ENCODE measurements at regions not wholly inside any gene's neighbourhood (a gene's known extent, or its start where the extent isn't known, plus 50 kb on each side); places are given as distances from the start of the nearest gene placed in this dataset.

GRCh38 chr17:36661047-36661666 lies 59.8 kb downstream of the MRM1 start:
- WGBS = 74% methylated on average over 21 of the region's 21 CpGs
- no peak overlapping the region for H3K27ac ChIP-seq (ENCODE audit: low read depth in 1 of 2, low read length in 1 of 2)
- H3K36me3 ChIP-seq (ENCODE audit: control insufficient read depth in 2 of 2, insufficient read depth in 2 of 2, low read length in 1 of 2) = no peaks in the 10 kb centered on the region
- no peak overlapping the region for H3K4me3 ChIP-seq (ENCODE audit: low read length in 2 of 2)
- H3K27me3 ChIP-seq (ENCODE audit: control insufficient read depth in 2 of 2, insufficient read depth in 1 of 2, low read length in 1 of 2) = peaks cover 11 to 69% of the 10 kb centered on the region in 2 donors
- H3K4me1 ChIP-seq (ENCODE audit: control insufficient read depth in 2 of 2, insufficient read depth in 2 of 2, low read length in 2 of 2) = no peaks in the 10 kb centered on the region
- no peak for DNase-seq (ENCODE audit: low read depth in 6 of 9, low spot score in 9 of 9)
- H3K9me3 ChIP-seq (ENCODE audit: control insufficient read depth in 2 of 2, insufficient read depth in 1 of 2, low read length in 1 of 2) = no peaks in the 10 kb centered on the region

DNA sequence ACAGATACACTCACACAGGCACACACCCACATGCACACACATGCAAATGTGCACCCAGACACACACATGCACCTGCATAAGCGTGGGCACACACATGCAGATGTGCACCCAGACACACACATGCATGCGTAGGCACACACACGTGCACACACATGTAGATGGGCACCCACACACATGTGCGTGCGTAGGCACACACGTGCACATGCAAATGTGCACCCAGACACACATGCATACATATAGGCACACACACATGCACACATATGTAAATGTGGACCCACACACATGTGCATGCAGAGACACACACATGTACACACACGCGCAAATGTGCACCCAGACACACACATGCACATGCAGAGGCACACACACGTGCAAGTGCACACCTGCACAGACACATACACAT lies 60.3 kb downstream of the MRM1 start:
- H3K9me3 ChIP-seq (ENCODE audit: control insufficient read depth in 2 of 2, insufficient read depth in 1 of 2, low read length in 1 of 2) = no peaks in the 10 kb centered on the region
- no peaks in the 10 kb centered on the region for H3K36me3 ChIP-seq (ENCODE audit: control insufficient read depth in 2 of 2, insufficient read depth in 2 of 2, low read length in 1 of 2)
- 90% methylated on average over 9 of the region's 9 CpGs for WGBS
- H3K4me1 ChIP-seq (ENCODE audit: control insufficient read depth in 2 of 2, insufficient read depth in 2 of 2, low read length in 2 of 2) = no peaks in the 10 kb centered on the region
- no peak overlapping the region for H3K4me3 ChIP-seq (ENCODE audit: low read length in 2 of 2)
- DNase-seq (ENCODE audit: low read depth in 6 of 9, low spot score in 9 of 9) = no peak
- H3K27ac ChIP-seq (ENCODE audit: low read depth in 1 of 2, low read length in 1 of 2) = no peak overlapping the region
- H3K27me3 ChIP-seq (ENCODE audit: control insufficient read depth in 2 of 2, insufficient read depth in 1 of 2, low read length in 1 of 2) = peaks cover 11 to 64% of the 10 kb centered on the region in 2 donors

DNA sequence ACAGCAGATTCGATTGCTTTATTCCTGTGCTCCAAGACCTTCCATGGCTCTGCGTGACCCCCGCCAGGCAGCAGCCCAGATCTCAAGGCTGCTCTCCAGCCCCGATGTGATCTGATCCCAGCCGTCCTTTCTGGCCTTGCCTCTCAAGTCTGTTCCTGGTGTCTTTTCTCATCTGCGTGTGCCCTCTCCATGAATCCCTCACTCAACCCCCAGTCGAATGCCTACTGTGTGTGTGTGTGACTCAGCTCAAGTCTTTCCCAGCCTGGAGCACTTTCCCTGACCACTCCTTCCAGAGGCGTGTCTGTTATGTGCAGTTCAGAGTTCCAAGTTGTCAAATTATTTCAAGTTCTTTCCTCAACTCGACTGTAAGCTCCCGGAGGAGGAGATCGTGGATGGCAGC lies 64.0 kb downstream of the MRM1 start:
- Histone ChIP-seq H3K4me3 (ENCODE audit: low read length in 2 of 2) (no peak overlapping the region), H3K9me3 (ENCODE audit: control insufficient read depth in 2 of 2, insufficient read depth in 1 of 2, low read length in 1 of 2) (no peaks in the 10 kb centered on the region), H3K27me3 (ENCODE audit: control insufficient read depth in 2 of 2, insufficient read depth in 1 of 2, low read length in 1 of 2) (peaks cover 0 to 27% of the 10 kb centered on the region in 2 donors), H3K4me1 (ENCODE audit: control insufficient read depth in 2 of 2, insufficient read depth in 2 of 2, low read length in 2 of 2) (no peaks in the 10 kb centered on the region), H3K36me3 (ENCODE audit: control insufficient read depth in 2 of 2, insufficient read depth in 2 of 2, low read length in 1 of 2) (no peaks in the 10 kb centered on the region), H3K27ac (ENCODE audit: low read depth in 1 of 2, low read length in 1 of 2) (no peak overlapping the region)
- no peak for DNase-seq (ENCODE audit: low read depth in 6 of 9, low spot score in 9 of 9)
- 91% methylated on average over 11 of the region's 11 CpGs for WGBS

- Histone ChIP-seq H3K4me3 (ENCODE audit: low read length in 2 of 2) (no peak overlapping the region), H3K9me3 (ENCODE audit: control insufficient read depth in 2 of 2, insufficient read depth in 1 of 2, low read length in 1 of 2) (no peaks in the 10 kb centered on the region), H3K27ac (ENCODE audit: low read depth in 1 of 2, low read length in 1 of 2) (no peak overlapping the region), H3K27me3 (ENCODE audit: control insufficient read depth in 2 of 2, insufficient read depth in 1 of 2, low read length in 1 of 2) (peaks cover 0 to 14% of the 10 kb centered on the region in 2 donors), H3K4me1 (ENCODE audit: control insufficient read depth in 2 of 2, insufficient read depth in 2 of 2, low read length in 2 of 2) (no peaks in the 10 kb centered on the region), H3K36me3 (ENCODE audit: control insufficient read depth in 2 of 2, insufficient read depth in 2 of 2, low read length in 1 of 2) (no peaks in the 10 kb centered on the region)
- no peak for DNase-seq (ENCODE audit: low read depth in 6 of 9, low spot score in 9 of 9)
- 84% methylated on average over 2 of the region's 2 CpGs for WGBS
Observed at GRCh38 chr17:36667922-36668321, 66.5 kb downstream of the MRM1 start.

DNA sequence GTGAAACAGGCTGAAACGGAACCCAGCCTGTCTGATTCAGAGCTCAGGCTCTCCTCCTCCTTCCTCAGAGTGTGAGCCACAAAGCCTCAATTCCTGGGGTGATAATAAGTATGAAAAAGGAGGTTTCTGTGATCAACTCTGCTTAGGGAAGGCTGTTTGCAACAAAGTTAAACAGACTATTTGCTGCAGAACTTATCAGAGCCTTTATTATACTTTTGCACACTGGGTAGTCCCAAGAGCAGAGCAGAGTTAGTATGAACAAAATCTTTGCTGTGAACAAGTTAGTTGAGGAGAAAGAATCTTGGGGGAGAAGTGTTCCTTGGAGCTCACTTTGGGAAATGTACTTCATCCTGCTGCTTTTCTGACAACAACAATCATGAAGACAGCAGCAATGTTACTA lies 67.4 kb downstream of the MRM1 start:
- DNase-seq (ENCODE audit: low read depth in 6 of 9, low spot score in 9 of 9) = no peak
- Histone ChIP-seq H3K27me3 (ENCODE audit: control insufficient read depth in 2 of 2, insufficient read depth in 1 of 2, low read length in 1 of 2) (peaks cover 0 to 15% of the 10 kb centered on the region in 2 donors), H3K36me3 (ENCODE audit: control insufficient read depth in 2 of 2, insufficient read depth in 2 of 2, low read length in 1 of 2) (no peaks in the 10 kb centered on the region), H3K4me3 (ENCODE audit: low read length in 2 of 2) (no peak overlapping the region), H3K9me3 (ENCODE audit: control insufficient read depth in 2 of 2, insufficient read depth in 1 of 2, low read length in 1 of 2) (no peaks in the 10 kb centered on the region), H3K4me1 (ENCODE audit: control insufficient read depth in 2 of 2, insufficient read depth in 2 of 2, low read length in 2 of 2) (no peaks in the 10 kb centered on the region), H3K27ac (ENCODE audit: low read depth in 1 of 2, low read length in 1 of 2) (no peak overlapping the region)
- WGBS = 95% methylated on average over 1 of the region's 1 CpG

DNA sequence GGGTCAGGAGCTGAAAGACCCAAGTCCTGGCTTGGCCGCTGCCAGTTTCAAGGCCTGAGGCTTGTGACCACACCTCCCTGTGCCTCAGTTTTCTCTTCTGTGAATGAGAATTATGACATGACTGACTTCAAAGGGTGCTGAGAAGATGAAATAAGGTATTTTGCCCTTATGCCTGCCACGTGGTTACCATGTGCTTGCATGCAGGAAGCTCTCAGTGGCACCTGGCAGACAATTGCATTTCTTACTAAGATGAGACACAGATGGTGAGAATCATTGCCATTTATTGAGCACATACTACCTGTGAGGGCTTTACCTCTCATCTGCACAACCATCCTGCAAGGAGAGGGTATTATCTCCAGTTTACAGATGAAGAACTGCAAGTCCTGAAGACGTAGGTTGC lies 69.8 kb downstream of the MRM1 start:
- Histone ChIP-seq H3K36me3 (ENCODE audit: control insufficient read depth in 2 of 2, insufficient read depth in 2 of 2, low read length in 1 of 2) (no peaks in the 10 kb centered on the region), H3K9me3 (ENCODE audit: control insufficient read depth in 2 of 2, insufficient read depth in 1 of 2, low read length in 1 of 2) (no peaks in the 10 kb centered on the region), H3K4me1 (ENCODE audit: control insufficient read depth in 2 of 2, insufficient read depth in 2 of 2, low read length in 2 of 2) (no peaks in the 10 kb centered on the region), H3K4me3 (ENCODE audit: low read length in 2 of 2) (no peak overlapping the region), H3K27me3 (ENCODE audit: control insufficient read depth in 2 of 2, insufficient read depth in 1 of 2, low read length in 1 of 2) (peaks cover 0 to 12% of the 10 kb centered on the region in 2 donors), H3K27ac (ENCODE audit: low read depth in 1 of 2, low read length in 1 of 2) (no peak overlapping the region)
- WGBS = 70% methylated on average over 3 of the region's 3 CpGs
- peak in 2 of 9 donors; percentile 18 to 35 for DNase-seq (ENCODE audit: low read depth in 6 of 9, low spot score in 9 of 9)

DNA sequence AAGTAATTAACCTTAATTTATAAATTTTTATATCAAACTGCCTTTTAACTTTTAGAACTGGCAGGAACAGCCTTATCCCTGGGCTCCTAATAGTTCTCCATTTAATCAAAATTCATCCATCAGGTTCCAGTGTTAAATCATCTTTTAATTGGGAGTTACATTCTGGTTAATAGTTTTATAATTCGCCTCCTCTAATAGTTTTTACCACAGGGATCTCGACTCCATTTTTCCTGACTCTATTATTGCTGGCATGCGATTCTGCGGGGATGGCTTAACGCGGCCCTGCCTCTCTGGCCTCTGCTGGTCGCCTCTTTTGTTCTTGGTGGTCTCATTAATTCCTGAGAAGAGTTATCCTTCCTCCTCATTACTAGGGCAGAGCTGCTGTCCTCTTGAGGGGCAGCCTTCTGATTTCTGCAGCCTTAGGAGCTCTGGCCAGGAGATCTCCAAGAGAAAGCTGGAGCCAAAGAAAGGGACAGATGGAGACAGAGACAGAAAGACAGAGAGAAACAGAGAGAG lies 71.1 kb downstream of the MRM1 start:
- Histone ChIP-seq H3K27ac (ENCODE audit: low read depth in 1 of 2, low read length in 1 of 2) (no peak overlapping the region), H3K4me1 (ENCODE audit: control insufficient read depth in 2 of 2, insufficient read depth in 2 of 2, low read length in 2 of 2) (no peaks in the 10 kb centered on the region), H3K9me3 (ENCODE audit: control insufficient read depth in 2 of 2, insufficient read depth in 1 of 2, low read length in 1 of 2) (no peaks in the 10 kb centered on the region), H3K4me3 (ENCODE audit: low read length in 2 of 2) (no peak overlapping the region), H3K27me3 (ENCODE audit: control insufficient read depth in 2 of 2, insufficient read depth in 1 of 2, low read length in 1 of 2) (peaks cover 0 to 12% of the 10 kb centered on the region in 2 donors), H3K36me3 (ENCODE audit: control insufficient read depth in 2 of 2, insufficient read depth in 2 of 2, low read length in 1 of 2) (no peaks in the 10 kb centered on the region)
- whole genome bisulfite sequencing = 95% methylated on average over 7 of the region's 7 CpGs
- DNase-seq (ENCODE audit: low read depth in 6 of 9, low spot score in 9 of 9) = no peak

GRCh38 chr17:36673068-36673467 lies 71.7 kb downstream of the MRM1 start:
- DNase-seq (ENCODE audit: low read depth in 6 of 9, low spot score in 9 of 9) = no peak
- Histone ChIP-seq H3K4me1 (ENCODE audit: control insufficient read depth in 2 of 2, insufficient read depth in 2 of 2, low read length in 2 of 2) (no peaks in the 10 kb centered on the region), H3K9me3 (ENCODE audit: control insufficient read depth in 2 of 2, insufficient read depth in 1 of 2, low read length in 1 of 2) (no peaks in the 10 kb centered on the region), H3K27ac (ENCODE audit: low read depth in 1 of 2, low read length in 1 of 2) (no peak overlapping the region), H3K27me3 (ENCODE audit: control insufficient read depth in 2 of 2, insufficient read depth in 1 of 2, low read length in 1 of 2) (peaks cover 0 to 12% of the 10 kb centered on the region in 2 donors), H3K36me3 (ENCODE audit: control insufficient read depth in 2 of 2, insufficient read depth in 2 of 2, low read length in 1 of 2) (no peaks in the 10 kb centered on the region), H3K4me3 (ENCODE audit: low read length in 2 of 2) (no peak overlapping the region)
- 94% methylated on average over 5 of the region's 5 CpGs for WGBS

GRCh38 chr17:36673637-36674277 lies 72.4 kb downstream of the MRM1 start:
- H3K27me3 ChIP-seq (ENCODE audit: control insufficient read depth in 2 of 2, insufficient read depth in 1 of 2, low read length in 1 of 2) = peaks cover 0 to 12% of the 10 kb centered on the region in 2 donors
- no peak overlapping the region for H3K4me3 ChIP-seq (ENCODE audit: low read length in 2 of 2)
- no peaks in the 10 kb centered on the region for H3K9me3 ChIP-seq (ENCODE audit: control insufficient read depth in 2 of 2, insufficient read depth in 1 of 2, low read length in 1 of 2)
- 74% methylated on average over 7 of the region's 7 CpGs for WGBS
- no peak overlapping the region for H3K27ac ChIP-seq (ENCODE audit: low read depth in 1 of 2, low read length in 1 of 2)
- no peaks in the 10 kb centered on the region for H3K36me3 ChIP-seq (ENCODE audit: control insufficient read depth in 2 of 2, insufficient read depth in 2 of 2, low read length in 1 of 2)
- no peaks in the 10 kb centered on the region for H3K4me1 ChIP-seq (ENCODE audit: control insufficient read depth in 2 of 2, insufficient read depth in 2 of 2, low read length in 2 of 2)
- no peak for DNase-seq (ENCODE audit: low read depth in 6 of 9, low spot score in 9 of 9)

Measured in thymus (tissue), 11 donors.